ENCODE measurements at regions not wholly inside any gene's neighbourhood (a gene's known extent, or its start where the extent isn't known, plus 50 kb on each side); places are given as distances from the start of the nearest gene placed in this dataset.

DNA sequence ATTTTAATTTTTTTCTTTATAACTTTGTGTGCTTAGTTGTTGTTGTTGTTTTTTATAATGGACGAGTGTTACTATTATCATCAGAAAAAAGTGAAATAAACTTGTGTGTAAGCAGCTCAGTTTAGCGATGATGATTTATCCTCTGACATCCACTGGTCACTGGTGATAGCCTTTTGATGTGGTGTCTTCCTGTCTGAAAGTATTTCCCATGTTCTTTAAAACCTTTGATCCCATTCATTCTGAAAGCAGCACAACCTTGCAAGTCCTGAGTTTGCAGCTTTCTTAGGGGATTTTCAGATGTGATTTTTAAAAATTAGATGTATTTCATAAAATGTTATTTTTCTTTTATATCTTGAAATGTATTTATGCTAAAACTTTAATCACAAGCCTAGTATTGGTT, 85.9 kb upstream of the ZPLD1 start:
- Histone ChIP-seq H3K27me3 (ENCODE audit: control insufficient read depth in 2 of 2, insufficient read depth in 2 of 2, low read length in 2 of 2) (no peaks in the 10 kb centered on the region), H3K9me3 (replicated peaks in 1 of 2; ENCODE audit: control insufficient read depth in 1 of 2, insufficient read depth in 1 of 2, low read length in 2 of 2) (no peaks in the 10 kb centered on the region)
- no CpG with 5 or more reads among the region's 2 CpGs for WGBS (ENCODE audit: insufficient coverage)

DNA sequence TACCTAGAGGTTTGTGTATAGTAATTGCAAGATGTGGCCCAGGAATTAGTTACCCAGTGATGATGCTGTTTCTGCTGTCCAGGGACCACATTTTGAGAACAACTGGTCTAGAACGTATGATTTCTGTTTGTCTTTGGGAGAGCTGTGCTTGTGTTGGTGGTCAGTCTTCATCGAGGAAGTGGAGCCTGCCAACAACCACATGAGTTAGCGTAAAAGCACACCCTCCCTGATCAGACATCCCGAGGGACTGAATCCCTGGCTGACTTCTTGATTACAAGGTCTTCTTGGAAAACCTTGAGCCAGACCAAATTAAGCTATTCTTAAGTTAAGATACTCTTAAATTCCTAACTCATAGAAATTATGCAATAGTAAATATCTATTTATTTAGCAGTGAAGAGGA, 81.7 kb upstream of the ZPLD1 start:
- DNase-seq: no peak
- intact Hi-C loops (cut with micrococcal nuclease): no loop called here
- H3K36me3 ChIP-seq (replicated peaks in 1 of 2; ENCODE audit: control insufficient read depth in 1 of 2, insufficient read depth in 2 of 2, low read length in 2 of 2): no peaks in the 10 kb centered on the region
- H3K4me3 ChIP-seq (replicated peaks in 1 of 3; ENCODE audit: low read depth in 2 of 3, low read length in 3 of 3): no peak overlapping the region
- no peak overlapping the region for H3K4me2 ChIP-seq (replicated peaks; ENCODE audit: extremely low read depth, low read length, poor library complexity, severe bottlenecking)
- H3K9ac ChIP-seq (ENCODE audit: insufficient read depth, low read length, poor library complexity, severe bottlenecking): no peak overlapping the region
- H3K79me2 ChIP-seq (ENCODE audit: insufficient read depth, low read length): no peaks in the 10 kb centered on the region
- peaks cover 0 to 2% (median 0%) of the 10 kb centered on the region in 7 donors for H3K9me3 Mint-ChIP-seq
- no peak overlapping the region for H3K4me3 Mint-ChIP-seq
- H3K27ac ChIP-seq (ENCODE audit: low read depth in 1 of 2, low read length in 2 of 2): no peak overlapping the region
- H3K27me3 Mint-ChIP-seq (ENCODE audit: low read depth in 3 of 3): peaks cover 2 to 3% (median 2%) of the 10 kb centered on the region in 3 donors
- no peaks in the 10 kb centered on the region for H3K27me3 ChIP-seq (ENCODE audit: control insufficient read depth in 2 of 2, insufficient read depth in 2 of 2, low read length in 2 of 2)
- H3K4me1 ChIP-seq (ENCODE audit: control insufficient read depth in 1 of 2, insufficient read depth in 2 of 2, low read length in 2 of 2): no peaks in the 10 kb centered on the region
- no peaks in the 10 kb centered on the region for H4K20me1 ChIP-seq (ENCODE audit: insufficient read depth, low read length)
- H3K4me1 Mint-ChIP-seq: no peaks in the 10 kb centered on the region
- no peak overlapping the region for H2AFZ ChIP-seq (ENCODE audit: insufficient read depth, low read depth, low read length, poor library complexity, severe bottlenecking)
- H3K9me3 ChIP-seq (replicated peaks in 1 of 2; ENCODE audit: control insufficient read depth in 1 of 2, insufficient read depth in 1 of 2, low read length in 2 of 2): no peaks in the 10 kb centered on the region
- WGBS (ENCODE audit: insufficient coverage): 83% methylated on average over 1 of the region's 4 CpGs
- TF ChIP-seq, protein P1, sequence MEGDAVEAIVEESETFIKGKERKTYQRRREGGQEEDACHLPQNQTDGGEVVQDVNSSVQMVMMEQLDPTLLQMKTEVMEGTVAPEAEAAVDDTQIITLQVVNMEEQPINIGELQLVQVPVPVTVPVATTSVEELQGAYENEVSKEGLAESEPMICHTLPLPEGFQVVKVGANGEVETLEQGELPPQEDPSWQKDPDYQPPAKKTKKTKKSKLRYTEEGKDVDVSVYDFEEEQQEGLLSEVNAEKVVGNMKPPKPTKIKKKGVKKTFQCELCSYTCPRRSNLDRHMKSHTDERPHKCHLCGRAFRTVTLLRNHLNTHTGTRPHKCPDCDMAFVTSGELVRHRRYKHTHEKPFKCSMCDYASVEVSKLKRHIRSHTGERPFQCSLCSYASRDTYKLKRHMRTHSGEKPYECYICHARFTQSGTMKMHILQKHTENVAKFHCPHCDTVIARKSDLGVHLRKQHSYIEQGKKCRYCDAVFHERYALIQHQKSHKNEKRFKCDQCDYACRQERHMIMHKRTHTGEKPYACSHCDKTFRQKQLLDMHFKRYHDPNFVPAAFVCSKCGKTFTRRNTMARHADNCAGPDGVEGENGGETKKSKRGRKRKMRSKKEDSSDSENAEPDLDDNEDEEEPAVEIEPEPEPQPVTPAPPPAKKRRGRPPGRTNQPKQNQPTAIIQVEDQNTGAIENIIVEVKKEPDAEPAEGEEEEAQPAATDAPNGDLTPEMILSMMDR (IDR thresholded peaks at IDR 0.05): no peak
- no peaks in the 10 kb centered on the region for H3K36me3 Mint-ChIP-seq
- H3K27ac Mint-ChIP-seq: no peak overlapping the region

More for the DNA sequence above, 85.9 kb upstream of the ZPLD1 start:
- Mint-ChIP-seq H3K27me3 (ENCODE audit: low read depth in 3 of 3) (peaks cover 2 to 3% (median 2%) of the 10 kb centered on the region in 3 donors), H3K27ac (no peak overlapping the region), H3K4me3 (no peak overlapping the region), H3K9me3 (peaks cover 0 to 3% (median 0%) of the 10 kb centered on the region in 7 donors), H3K4me1 (no peaks in the 10 kb centered on the region), H3K36me3 (no peaks in the 10 kb centered on the region)
- Histone ChIP-seq H3K4me1 (ENCODE audit: control insufficient read depth in 1 of 2, insufficient read depth in 2 of 2, low read length in 2 of 2) (no peaks in the 10 kb centered on the region), H3K9ac (ENCODE audit: insufficient read depth, low read length, poor library complexity, severe bottlenecking) (no peak overlapping the region), H3K79me2 (ENCODE audit: insufficient read depth, low read length) (no peaks in the 10 kb centered on the region), H3K27ac (ENCODE audit: low read depth in 1 of 2, low read length in 2 of 2) (no peak overlapping the region), H2AFZ (ENCODE audit: insufficient read depth, low read depth, low read length, poor library complexity, severe bottlenecking) (no peak overlapping the region), H3K36me3 (replicated peaks in 1 of 2; ENCODE audit: control insufficient read depth in 1 of 2, insufficient read depth in 2 of 2, low read length in 2 of 2) (no peaks in the 10 kb centered on the region), H3K4me2 (replicated peaks; ENCODE audit: extremely low read depth, low read length, poor library complexity, severe bottlenecking) (no peak overlapping the region), H3K4me3 (replicated peaks in 1 of 3; ENCODE audit: low read depth in 2 of 3, low read length in 3 of 3) (no peak overlapping the region), H4K20me1 (ENCODE audit: insufficient read depth, low read length) (no peaks in the 10 kb centered on the region)
- intact Hi-C loops (cut with micrococcal nuclease): no loop called here
- TF ChIP-seq, protein P1 (IDR thresholded peaks at IDR 0.05): no peak
- DNase-seq: no peak
